Stomach smooth muscle (tissue), 2 donors: ENCODE measurements at regions not wholly inside any gene's neighbourhood (a gene's known extent, or its start where the extent isn't known, plus 50 kb on each side); places are given as distances from the start of the nearest gene placed in this dataset.
"Not testable (repeated sequence)": the region's sequence is repeated elsewhere in the genome, so short reads cannot be mapped to it uniquely, and the experiment has no call there.

Experiments
- H3K27ac ChIP-seq: one replicate; pipeline ENCODE4 v1.7.0; 2013; ENCODE audit warnings: mild to moderate bottlenecking, low read length, inconsistent platforms
- H3K27me3 ChIP-seq, 2 donors: one replicate each; pipeline ENCODE4 v1.7.0; 2013; ENCODE audit warnings: low read length in 2 of 2; ENCODE audit not compliant: insufficient read depth in 2 of 2, control insufficient read depth in 1 of 2
- H3K36me3 ChIP-seq, 2 donors: one replicate each; pipeline ENCODE4 v1.7.0; 2013; ENCODE audit warnings: low read length in 2 of 2; ENCODE audit not compliant: control insufficient read depth in 2 of 2, insufficient read depth in 2 of 2
- H3K4me1 ChIP-seq: one replicate; pipeline ENCODE4 v1.7.0; 2013; ENCODE audit warnings: low read length; ENCODE audit not compliant: control insufficient read depth, insufficient read depth
- H3K4me3 ChIP-seq, 2 donors: one replicate each; pipeline ENCODE4 v1.7.0; 2013; ENCODE audit warnings: low read length in 2 of 2
- H3K9ac ChIP-seq, 2 donors: one replicate each; pipeline ENCODE4 v1.7.0; 2013; ENCODE audit warnings: low read length in 2 of 2, mild to moderate bottlenecking in 1 of 2
- H3K9me3 ChIP-seq, 2 donors: one replicate each; pipeline ENCODE4 v1.7.0; 2013; ENCODE audit warnings: low read length in 2 of 2; ENCODE audit not compliant: control insufficient read depth in 2 of 2
- donor health status: healthy.
- donor health status: Pancreatic carcinoma.

- H3K9ac ChIP-seq, H3K36me3 ChIP-seq, H3K27ac ChIP-seq, H3K4me1 ChIP-seq, H3K4me3 ChIP-seq, H3K27me3 ChIP-seq, H3K9me3 ChIP-seq: not testable (repeated sequence)
These were observed 886.0 kb upstream of the MDGA2 start for GRCh38 chr14:48561438-48561837.

DNA sequence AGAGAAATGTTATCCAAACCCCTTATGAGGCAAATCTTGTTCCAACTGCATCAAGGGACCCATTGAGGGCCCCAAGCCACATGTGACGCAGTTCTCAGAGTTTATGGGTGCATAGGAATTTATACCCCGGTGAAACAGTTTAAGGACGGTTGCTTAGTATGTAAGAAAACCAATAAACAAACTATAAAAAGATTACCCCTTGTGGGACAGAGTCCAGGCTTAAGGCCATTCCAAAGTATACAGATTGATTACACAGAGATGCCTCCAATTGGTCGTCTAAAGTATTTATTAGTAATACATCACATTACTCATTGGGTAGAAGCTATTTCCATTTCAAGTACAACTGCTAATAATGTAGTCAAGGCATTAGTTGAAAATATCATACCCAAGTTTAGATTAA is 885.0 kb upstream of the MDGA2 start:
- H3K27me3 ChIP-seq = no peaks in the 10 kb centered on the region
- peaks cover 0 to 7% of the 10 kb centered on the region in 2 donors for H3K9me3 ChIP-seq
- H3K9ac ChIP-seq = no peak overlapping the region
- no peak overlapping the region for H3K27ac ChIP-seq
- no peak overlapping the region for H3K4me3 ChIP-seq
- H3K36me3 ChIP-seq = no peaks in the 10 kb centered on the region
- H3K4me1 ChIP-seq = no peaks in the 10 kb centered on the region

- H3K4me3 ChIP-seq = no peak overlapping the region
- no peaks in the 10 kb centered on the region for H3K4me1 ChIP-seq
- H3K27ac ChIP-seq = no peak overlapping the region
- no peak overlapping the region for H3K9ac ChIP-seq
- no peaks in the 10 kb centered on the region for H3K36me3 ChIP-seq
- no peaks in the 10 kb centered on the region for H3K27me3 ChIP-seq
- peaks cover 0 to 2% of the 10 kb centered on the region in 2 donors for H3K9me3 ChIP-seq
These were observed 878.0 kb upstream of the MDGA2 start for GRCh38 chr14:48553443-48553842.

DNA sequence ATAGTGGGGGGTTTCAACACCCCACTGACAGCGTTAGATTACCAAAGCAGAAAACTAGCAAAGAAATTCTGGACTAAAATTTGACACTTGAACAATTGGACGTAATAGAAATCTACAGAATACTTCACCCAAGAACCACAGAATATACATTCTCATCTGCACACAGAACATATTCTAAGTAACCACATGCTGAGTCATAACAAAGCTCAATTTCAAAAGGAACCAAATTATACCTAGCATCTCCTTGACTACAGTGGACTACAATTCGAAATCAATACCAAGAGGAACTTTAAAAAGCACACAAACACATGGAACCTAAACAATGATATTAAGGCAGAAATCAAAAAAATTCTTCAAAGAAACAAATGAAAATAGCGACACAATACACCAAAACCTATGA is 871.6 kb upstream of the MDGA2 start:
- H3K27ac ChIP-seq = no peak overlapping the region
- no peaks in the 10 kb centered on the region for H3K4me1 ChIP-seq
- H3K4me3 ChIP-seq = no peak overlapping the region
- no peaks in the 10 kb centered on the region for H3K36me3 ChIP-seq
- H3K9me3 ChIP-seq = no peaks in the 10 kb centered on the region
- no peaks in the 10 kb centered on the region for H3K27me3 ChIP-seq
- no peak overlapping the region for H3K9ac ChIP-seq

DNA sequence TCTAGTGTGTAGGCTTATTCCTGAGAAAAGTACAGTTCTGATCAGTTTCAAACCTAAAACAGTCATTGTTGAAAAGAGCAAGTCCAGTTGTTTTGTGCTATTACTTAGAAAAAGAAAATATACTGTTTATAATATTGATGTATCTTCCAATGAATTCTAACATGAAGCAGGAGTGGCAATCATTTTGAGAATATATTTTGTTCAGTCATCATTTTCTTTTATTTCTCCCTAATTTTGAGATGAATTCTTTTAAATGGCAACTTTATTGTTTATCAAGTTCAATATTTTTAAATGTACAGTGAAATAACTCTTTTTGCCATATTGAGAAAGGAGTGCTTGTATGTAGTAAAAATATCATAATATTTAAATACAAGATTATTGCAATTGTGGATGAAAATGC is 862.2 kb upstream of the MDGA2 start:
- Histone ChIP-seq H3K9me3 (no peaks in the 10 kb centered on the region), H3K27ac (no peak overlapping the region)

GRCh38 chr14:48536318-48536717 is 860.9 kb upstream of the MDGA2 start:
- no peak overlapping the region for H3K9ac ChIP-seq
- H3K4me3 ChIP-seq = no peak overlapping the region
- H3K27ac ChIP-seq = no peak overlapping the region
- H3K4me1 ChIP-seq = no peaks in the 10 kb centered on the region
- H3K9me3 ChIP-seq = no peaks in the 10 kb centered on the region
- no peaks in the 10 kb centered on the region for H3K36me3 ChIP-seq
- H3K27me3 ChIP-seq = no peaks in the 10 kb centered on the region

More for the DNA sequence above, 862.2 kb upstream of the MDGA2 start:
- H3K4me3 ChIP-seq = no peak overlapping the region
- H3K36me3 ChIP-seq = no peaks in the 10 kb centered on the region
- no peaks in the 10 kb centered on the region for H3K4me1 ChIP-seq
- no peaks in the 10 kb centered on the region for H3K27me3 ChIP-seq
- no peak overlapping the region for H3K9ac ChIP-seq

- Histone ChIP-seq H3K36me3 (no peaks in the 10 kb centered on the region), H3K4me3 (no peak overlapping the region), H3K9ac (no peak overlapping the region), H3K27ac (no peak overlapping the region), H3K4me1 (no peaks in the 10 kb centered on the region), H3K9me3 (no peaks in the 10 kb centered on the region), H3K27me3 (no peaks in the 10 kb centered on the region)
These were observed 852.4 kb upstream of the MDGA2 start for GRCh38 chr14:48527832-48528231.

DNA sequence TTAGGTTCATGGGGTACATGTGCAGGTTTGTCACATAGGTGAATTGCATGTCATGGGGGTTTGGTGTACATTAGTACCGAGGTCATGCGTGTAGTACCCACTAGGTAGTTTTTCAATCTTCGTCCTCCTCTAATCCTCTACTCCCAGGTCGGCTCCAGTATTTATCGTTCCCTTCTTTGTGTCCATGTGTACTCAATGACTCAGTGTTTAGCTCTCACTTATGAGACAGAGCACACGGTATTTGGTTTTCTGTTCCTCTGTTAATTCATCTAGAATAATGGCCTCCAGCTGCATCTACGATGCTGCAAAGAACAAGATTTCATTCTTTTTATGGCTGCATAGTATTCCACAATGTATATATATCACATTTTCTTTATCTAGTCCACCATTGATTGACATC is 850.9 kb upstream of the MDGA2 start:
- no peak overlapping the region for H3K9ac ChIP-seq
- no peaks in the 10 kb centered on the region for H3K36me3 ChIP-seq
- no peaks in the 10 kb centered on the region for H3K4me1 ChIP-seq
- no peak overlapping the region for H3K4me3 ChIP-seq
- H3K9me3 ChIP-seq = no peaks in the 10 kb centered on the region
- no peak overlapping the region for H3K27ac ChIP-seq
- H3K27me3 ChIP-seq = no peaks in the 10 kb centered on the region

DNA sequence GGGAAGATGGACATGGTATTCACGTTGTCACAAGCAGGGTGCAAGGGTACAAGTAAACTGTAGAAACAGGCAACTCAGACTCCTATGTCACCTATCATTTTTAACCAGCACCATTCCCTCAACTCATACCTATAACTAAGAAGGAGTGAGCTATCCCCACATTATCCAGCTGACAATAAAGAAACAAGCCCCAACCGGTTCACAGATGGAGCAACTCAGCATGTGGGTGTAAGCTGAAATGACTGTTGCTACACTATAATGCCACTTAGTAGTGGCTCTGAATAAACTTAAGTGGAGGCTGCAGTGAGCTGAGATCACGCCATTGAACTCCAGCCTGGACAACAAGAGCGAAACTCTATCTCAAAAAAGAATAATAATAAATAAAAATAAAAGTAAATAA is 829.5 kb upstream of the MDGA2 start:
- Histone ChIP-seq H3K9ac (no peak overlapping the region), H3K36me3 (no peaks in the 10 kb centered on the region), H3K9me3 (no peaks in the 10 kb centered on the region), H3K27ac (no peak overlapping the region), H3K4me1 (no peaks in the 10 kb centered on the region), H3K27me3 (no peaks in the 10 kb centered on the region), H3K4me3 (no peak overlapping the region)

- no peaks in the 10 kb centered on the region for H3K27me3 ChIP-seq
- H3K4me3 ChIP-seq = no peak overlapping the region
- H3K27ac ChIP-seq = no peak overlapping the region
- H3K9ac ChIP-seq = no peak overlapping the region
- no peaks in the 10 kb centered on the region for H3K36me3 ChIP-seq
- no peaks in the 10 kb centered on the region for H3K4me1 ChIP-seq
- no peaks in the 10 kb centered on the region for H3K9me3 ChIP-seq
These were observed 815.4 kb upstream of the MDGA2 start for GRCh38 chr14:48490756-48491155.

GRCh38 chr14:48473944-48474343 is 798.5 kb upstream of the MDGA2 start:
- Histone ChIP-seq H3K4me3 (no peak overlapping the region), H3K36me3 (no peaks in the 10 kb centered on the region), H3K9ac (no peak overlapping the region), H3K9me3 (no peaks in the 10 kb centered on the region), H3K27me3 (no peaks in the 10 kb centered on the region), H3K4me1 (no peaks in the 10 kb centered on the region), H3K27ac (no peak overlapping the region)

GRCh38 chr14:48456051-48456450 is 780.6 kb upstream of the MDGA2 start:
- H3K27ac ChIP-seq = no peak overlapping the region
- H3K36me3 ChIP-seq = no peaks in the 10 kb centered on the region
- H3K27me3 ChIP-seq = no peaks in the 10 kb centered on the region
- no peak overlapping the region for H3K4me3 ChIP-seq
- no peak overlapping the region for H3K9ac ChIP-seq
- H3K9me3 ChIP-seq = no peaks in the 10 kb centered on the region
- no peaks in the 10 kb centered on the region for H3K4me1 ChIP-seq
